HL-60 (cell line): ENCODE measurements at regions not wholly inside any gene's neighbourhood (a gene's known extent, or its start where the extent isn't known, plus 50 kb on each side); places are given as distances from the start of the nearest gene placed in this dataset.

ENCODE experiments used
- DNase-seq, 2 experiments: peaks; one replicate each; pipeline ENCODE4 v3.0.0-alpha.2; 2010 to 2020; ENCODE audit warnings: low read depth in 1 of 2, low spot score in 1 of 2
- H3K27ac ChIP-seq: fragments of 250-450 bp; sonication (Bioruptor Pico); replicated peaks from 2 replicates; pipeline ENCODE4 v1.5.1; 2020; ENCODE audit warnings: mild to moderate bottlenecking, moderate library complexity
- H3K27me3 ChIP-seq: fragments of 250-450 bp; sonication (Bioruptor Pico); 2 replicates; pipeline ENCODE4 v1.5.1; 2021; ENCODE audit warnings: mild to moderate bottlenecking, moderate library complexity; ENCODE audit not compliant: insufficient read depth, poor library complexity, severe bottlenecking
- H3K4me3 ChIP-seq: replicated peaks from 2 replicates; pipeline ENCODE4 v1.5.1; 2011; ENCODE audit warnings: mild to moderate bottlenecking, control low read depth, low read length; ENCODE audit not compliant: insufficient read depth
- CTCF ChIP-seq: IDR thresholded peaks from one replicate; pipeline ENCODE4 v1.5.1; 2011; ENCODE audit warnings: low read length, control low read depth, inconsistent platforms; ENCODE audit not compliant: insufficient read depth
- GABPA ChIP-seq: IDR thresholded peaks from 2 replicates; pipeline ENCODE4 v1.6.1; 2012; ENCODE audit warnings: low read depth
- POLR2AphosphoS5 ChIP-seq: IDR thresholded peaks from 2 replicates; pipeline ENCODE4 v1.6.1; 2012; ENCODE audit warnings: low read depth
- REST ChIP-seq: IDR thresholded peaks from 2 replicates; pipeline ENCODE4 v1.6.1; 2012; ENCODE audit warnings: low read depth; ENCODE audit not compliant: insufficient replicate concordance
- SPI1 ChIP-seq: IDR thresholded peaks from 2 replicates; pipeline ENCODE4 v1.6.1; 2012; ENCODE audit warnings: low read depth, mild to moderate bottlenecking, borderline replicate concordance

GRCh38 chrY:12474472-12474871 is 226.6 kb upstream of the USP9Y start:
- Histone ChIP-seq H3K27me3 (no peaks in the 10 kb centered on the region), H3K4me3 (no peak overlapping the region), H3K27ac (no peak overlapping the region)
- no peak for TF ChIP-seq SPI1
- DNase-seq = no peak

- no peak for TF ChIP-seq REST
- no peak for TF ChIP-seq POLR2AphosphoS5
- TF ChIP-seq GABPA = no peak
- TF ChIP-seq CTCF = no peak
- no peak for TF ChIP-seq SPI1
- Histone ChIP-seq H3K27me3 (no peaks in the 10 kb centered on the region), H3K4me3 (no peak overlapping the region), H3K27ac (no peak overlapping the region)
- no peak for DNase-seq
Observed at GRCh38 chrY:12479382-12479781, 221.6 kb upstream of the USP9Y start.

GRCh38 chrY:12483394-12483793 is 217.6 kb upstream of the USP9Y start:
- no peak for TF ChIP-seq SPI1
- Histone ChIP-seq H3K4me3 (no peak overlapping the region), H3K27ac (no peak overlapping the region), H3K27me3 (no peaks in the 10 kb centered on the region)
- no peak for DNase-seq

GRCh38 chrY:12490558-12491209 is 210.3 kb upstream of the USP9Y start:
- no peak for TF ChIP-seq REST
- no peak for TF ChIP-seq GABPA
- TF ChIP-seq CTCF = no peak
- TF ChIP-seq SPI1 = no peak
- no peak for TF ChIP-seq POLR2AphosphoS5
- DNase-seq = no peak
- Histone ChIP-seq H3K27me3 (no peaks in the 10 kb centered on the region), H3K4me3 (no peak overlapping the region), H3K27ac (no peak overlapping the region)

GRCh38 chrY:12492218-12492617 is 208.8 kb upstream of the USP9Y start:
- H3K27me3 ChIP-seq = no peaks in the 10 kb centered on the region
- H3K4me3 ChIP-seq = no peak overlapping the region
- no peak for TF ChIP-seq CTCF
- no peak for TF ChIP-seq REST
- no peak for TF ChIP-seq POLR2AphosphoS5
- no peak for TF ChIP-seq SPI1
- no peak for TF ChIP-seq GABPA
- DNase-seq = no peak
- no peak overlapping the region for H3K27ac ChIP-seq
